GM03348 (cell line): ENCODE measurements at regions not wholly inside any gene's neighbourhood (a gene's known extent, or its start where the extent isn't known, plus 50 kb on each side); places are given as distances from the start of the nearest gene placed in this dataset.
A peak's percentile ranks its signal among the peaks of the same experiment; 100 is the strongest.

ENCODE experiments used
- DNase-seq: peaks from one replicate; pipeline ENCODE4 v3.0.0; 2012; ENCODE audit warnings: low spot score

- DNase-seq = no peak
Measured at GRCh38 chr3:159899166-159899565, 89.5 kb upstream of the IL12A start.

- DNase-seq = no peak
Measured at GRCh38 chr3:159902546-159903314, 85.9 kb upstream of the IL12A start.

- no peak for DNase-seq
Measured at GRCh38 chr3:159904455-159904854, 84.2 kb upstream of the IL12A start.

GRCh38 chr3:159904911-159905310, 83.7 kb upstream of the IL12A start:
- DNase-seq = no peak

- DNase-seq = no peak
Measured at GRCh38 chr3:159907828-159908227, 80.8 kb upstream of the IL12A start.

GRCh38 chr3:159910991-159911663, 77.5 kb upstream of the IL12A start:
- no peak for DNase-seq

- DNase-seq = no peak
Measured at GRCh38 chr3:159911664-159912037, 77.0 kb upstream of the IL12A start.

- no peak for DNase-seq
Measured at GRCh38 chr3:159913712-159914414, 74.8 kb upstream of the IL12A start.

GRCh38 chr3:159914426-159914825, 74.2 kb upstream of the IL12A start:
- peak; percentile 38 for DNase-seq

- DNase-seq = no peak
Measured at GRCh38 chr3:159916052-159916451, 72.6 kb upstream of the IL12A start.

GRCh38 chr3:159917141-159917540, 71.5 kb upstream of the IL12A start:
- DNase-seq = no peak

- DNase-seq = no peak
Measured at GRCh38 chr3:159919873-159920272, 68.8 kb upstream of the IL12A start.

- no peak for DNase-seq
Measured at GRCh38 chr3:159922193-159922840, 66.3 kb upstream of the IL12A start.

- no peak for DNase-seq
Measured at GRCh38 chr3:159922861-159923312, 65.7 kb upstream of the IL12A start.

GRCh38 chr3:159923336-159923735, 65.3 kb upstream of the IL12A start:
- no peak for DNase-seq

GRCh38 chr3:159923956-159924355, 64.7 kb upstream of the IL12A start:
- DNase-seq = no peak

- DNase-seq = no peak
Measured at GRCh38 chr3:159924411-159924810, 64.2 kb upstream of the IL12A start.

GRCh38 chr3:159925248-159925647, 63.4 kb upstream of the IL12A start:
- DNase-seq = no peak

- no peak for DNase-seq
Measured at GRCh38 chr3:159926573-159926972, 62.1 kb upstream of the IL12A start.

- DNase-seq = peak; percentile 45
Measured at GRCh38 chr3:159928071-159928491, 60.6 kb upstream of the IL12A start.

GRCh38 chr3:159928666-159929065, 60.0 kb upstream of the IL12A start:
- DNase-seq = peak; percentile 90
